ENCODE measurements at regions not wholly inside any gene's neighbourhood (a gene's known extent, or its start where the extent isn't known, plus 50 kb on each side); places are given as distances from the start of the nearest gene placed in this dataset.

- TF ChIP-seq, protein P1, sequence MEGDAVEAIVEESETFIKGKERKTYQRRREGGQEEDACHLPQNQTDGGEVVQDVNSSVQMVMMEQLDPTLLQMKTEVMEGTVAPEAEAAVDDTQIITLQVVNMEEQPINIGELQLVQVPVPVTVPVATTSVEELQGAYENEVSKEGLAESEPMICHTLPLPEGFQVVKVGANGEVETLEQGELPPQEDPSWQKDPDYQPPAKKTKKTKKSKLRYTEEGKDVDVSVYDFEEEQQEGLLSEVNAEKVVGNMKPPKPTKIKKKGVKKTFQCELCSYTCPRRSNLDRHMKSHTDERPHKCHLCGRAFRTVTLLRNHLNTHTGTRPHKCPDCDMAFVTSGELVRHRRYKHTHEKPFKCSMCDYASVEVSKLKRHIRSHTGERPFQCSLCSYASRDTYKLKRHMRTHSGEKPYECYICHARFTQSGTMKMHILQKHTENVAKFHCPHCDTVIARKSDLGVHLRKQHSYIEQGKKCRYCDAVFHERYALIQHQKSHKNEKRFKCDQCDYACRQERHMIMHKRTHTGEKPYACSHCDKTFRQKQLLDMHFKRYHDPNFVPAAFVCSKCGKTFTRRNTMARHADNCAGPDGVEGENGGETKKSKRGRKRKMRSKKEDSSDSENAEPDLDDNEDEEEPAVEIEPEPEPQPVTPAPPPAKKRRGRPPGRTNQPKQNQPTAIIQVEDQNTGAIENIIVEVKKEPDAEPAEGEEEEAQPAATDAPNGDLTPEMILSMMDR (IDR thresholded peaks at IDR 0.05), result no peak
- TF ChIP-seq POLR2AphosphoS5 (IDR thresholded peaks at IDR 0.05; ENCODE audit: low read depth, low read length), result no peak
- TF ChIP-seq SIN3A (IDR thresholded peaks at IDR 0.05; ENCODE audit: borderline replicate concordance, insufficient read depth, low read depth, low read length), result no peak
Measured at GRCh38 chr10:113226399-113226798, 276.4 kb downstream of the TCF7L2 start.
